PFSK-1 (cell line): ENCODE measurements at regions not wholly inside any gene's neighbourhood (a gene's known extent, or its start where the extent isn't known, plus 50 kb on each side); places are given as distances from the start of the nearest gene placed in this dataset.

Source experiments
- FOXP2 ChIP-seq: optimal IDR thresholded peaks from 2 replicates; pipeline ENCODE3; 2011; ENCODE audit warnings: borderline replicate concordance, control low read depth, inconsistent platforms; ENCODE audit not compliant: insufficient read depth; ENCODE audit errors: extremely low read length, extremely low read depth
- POLR2AphosphoS5 ChIP-seq: IDR thresholded peaks from 2 replicates; pipeline ENCODE4 v1.6.1; 2012; ENCODE audit warnings: low read depth, mild to moderate bottlenecking, control low read depth, low read length, moderate library complexity
- SIN3A ChIP-seq: IDR thresholded peaks from 2 replicates; pipeline ENCODE4 v1.6.1; 2012; ENCODE audit warnings: mild to moderate bottlenecking, low read length, moderate library complexity, borderline replicate concordance; ENCODE audit not compliant: insufficient read depth
- TAF1 ChIP-seq: IDR thresholded peaks from 2 replicates; pipeline ENCODE4 v1.6.1; 2012; ENCODE audit warnings: low read length, control low read depth, borderline replicate concordance; ENCODE audit not compliant: insufficient read depth
- TF ChIP-seq, protein P1 (sequence below), 2 experiments: IDR thresholded peaks; 2 replicates each; pipeline versions ENCODE4 v1.6.1 to v1.8.0; 2011 to 2012; ENCODE audit warnings: low read depth in 2 of 2, low read length in 2 of 2, control low read depth in 1 of 2, inconsistent platforms in 1 of 2, mild to moderate bottlenecking in 1 of 2, moderate library complexity in 1 of 2; ENCODE audit not compliant: insufficient read depth in 1 of 2

DNA sequence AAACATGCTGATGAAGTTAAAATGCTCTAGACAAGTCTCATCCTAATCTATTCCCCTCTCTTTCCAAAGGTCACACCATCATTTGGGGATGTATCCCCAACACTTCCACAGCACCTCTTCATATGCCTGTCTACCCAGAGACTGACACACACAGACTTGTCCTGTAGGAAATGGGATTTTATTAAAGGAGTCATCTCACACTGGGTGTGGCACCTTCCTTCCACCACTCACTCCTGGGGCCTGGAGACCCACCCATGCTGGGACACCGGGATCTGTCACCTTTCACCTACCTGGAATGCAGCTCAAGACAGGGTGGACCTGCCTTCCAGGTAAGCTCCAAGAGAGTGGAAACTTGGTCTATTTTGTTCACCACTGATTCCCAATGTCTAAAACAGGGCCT, 99.4 kb upstream of the HAND1 start:
- no peak for TF ChIP-seq SIN3A
- TF ChIP-seq, protein P1, sequence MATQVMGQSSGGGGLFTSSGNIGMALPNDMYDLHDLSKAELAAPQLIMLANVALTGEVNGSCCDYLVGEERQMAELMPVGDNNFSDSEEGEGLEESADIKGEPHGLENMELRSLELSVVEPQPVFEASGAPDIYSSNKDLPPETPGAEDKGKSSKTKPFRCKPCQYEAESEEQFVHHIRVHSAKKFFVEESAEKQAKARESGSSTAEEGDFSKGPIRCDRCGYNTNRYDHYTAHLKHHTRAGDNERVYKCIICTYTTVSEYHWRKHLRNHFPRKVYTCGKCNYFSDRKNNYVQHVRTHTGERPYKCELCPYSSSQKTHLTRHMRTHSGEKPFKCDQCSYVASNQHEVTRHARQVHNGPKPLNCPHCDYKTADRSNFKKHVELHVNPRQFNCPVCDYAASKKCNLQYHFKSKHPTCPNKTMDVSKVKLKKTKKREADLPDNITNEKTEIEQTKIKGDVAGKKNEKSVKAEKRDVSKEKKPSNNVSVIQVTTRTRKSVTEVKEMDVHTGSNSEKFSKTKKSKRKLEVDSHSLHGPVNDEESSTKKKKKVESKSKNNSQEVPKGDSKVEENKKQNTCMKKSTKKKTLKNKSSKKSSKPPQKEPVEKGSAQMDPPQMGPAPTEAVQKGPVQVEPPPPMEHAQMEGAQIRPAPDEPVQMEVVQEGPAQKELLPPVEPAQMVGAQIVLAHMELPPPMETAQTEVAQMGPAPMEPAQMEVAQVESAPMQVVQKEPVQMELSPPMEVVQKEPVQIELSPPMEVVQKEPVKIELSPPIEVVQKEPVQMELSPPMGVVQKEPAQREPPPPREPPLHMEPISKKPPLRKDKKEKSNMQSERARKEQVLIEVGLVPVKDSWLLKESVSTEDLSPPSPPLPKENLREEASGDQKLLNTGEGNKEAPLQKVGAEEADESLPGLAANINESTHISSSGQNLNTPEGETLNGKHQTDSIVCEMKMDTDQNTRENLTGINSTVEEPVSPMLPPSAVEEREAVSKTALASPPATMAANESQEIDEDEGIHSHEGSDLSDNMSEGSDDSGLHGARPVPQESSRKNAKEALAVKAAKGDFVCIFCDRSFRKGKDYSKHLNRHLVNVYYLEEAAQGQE (IDR thresholded peaks at IDR 0.05; ENCODE audit: insufficient read depth in 1 of 2, low read depth in 2 of 2, low read length in 2 of 2), result no peak
- TF ChIP-seq POLR2AphosphoS5, result no peak
- TF ChIP-seq TAF1, result no peak
- no peak for TF ChIP-seq FOXP2
